NCI-H460 (cell line): ENCODE measurements at regions not wholly inside any gene's neighbourhood (a gene's known extent, or its start where the extent isn't known, plus 50 kb on each side); places are given as distances from the start of the nearest gene placed in this dataset.
"Not testable (repeated sequence)": the region's sequence is repeated elsewhere in the genome, so short reads cannot be mapped to it uniquely, and the experiment has no call there.

Experiments
- DNase-seq: peaks from one replicate; pipeline ENCODE4 v3.0.0-alpha.2; 2016; ENCODE audit warnings: low read depth; ENCODE audit errors: extremely low read depth

GRCh38 chr2:172253190-172254052 is 150.7 kb upstream of the DLX2 start:
- DNase-seq: peak; percentile 95

GRCh38 chr2:172256886-172257285 is 154.2 kb upstream of the DLX2 start:
- DNase-seq: no peak

- DNase-seq: no peak
Measured at GRCh38 chr2:172259827-172260226, 157.1 kb upstream of the DLX2 start.

GRCh38 chr2:172260336-172260735 is 157.6 kb upstream of the DLX2 start:
- DNase-seq: no peak

- no peak for DNase-seq
Measured at GRCh38 chr2:172261292-172261691, 158.6 kb upstream of the DLX2 start.

GRCh38 chr2:172262486-172262885 is 159.8 kb upstream of the DLX2 start:
- DNase-seq: no peak

- not testable (repeated sequence) for DNase-seq
Measured at GRCh38 chr2:172264820-172265219, 162.1 kb upstream of the DLX2 start.

- DNase-seq: not testable (repeated sequence)
Measured at GRCh38 chr2:172269507-172270244, 157.7 kb upstream of the ITGA6 start.

GRCh38 chr2:172270278-172271079 is 156.9 kb upstream of the ITGA6 start:
- no peak for DNase-seq

GRCh38 chr2:172273910-172274571 is 153.3 kb upstream of the ITGA6 start:
- no peak for DNase-seq

GRCh38 chr2:172275239-172275638 is 152.1 kb upstream of the ITGA6 start:
- no peak for DNase-seq

- no peak for DNase-seq
Measured at GRCh38 chr2:172276961-172277360, 150.4 kb upstream of the ITGA6 start.

- no peak for DNase-seq
Measured at GRCh38 chr2:172278667-172279066, 148.7 kb upstream of the ITGA6 start.

GRCh38 chr2:172279214-172279613 is 148.2 kb upstream of the ITGA6 start:
- DNase-seq: no peak

GRCh38 chr2:172279813-172280212 is 147.6 kb upstream of the ITGA6 start:
- DNase-seq: no peak

GRCh38 chr2:172280571-172281361 is 146.6 kb upstream of the ITGA6 start:
- no peak for DNase-seq

- no peak for DNase-seq
Measured at GRCh38 chr2:172281648-172282570, 145.5 kb upstream of the ITGA6 start.

- DNase-seq: peak; percentile 76
Measured at GRCh38 chr2:172282944-172283343, 144.4 kb upstream of the ITGA6 start.

GRCh38 chr2:172283476-172283875 is 143.9 kb upstream of the ITGA6 start:
- DNase-seq: no peak
